DOHH2 (cell line): ENCODE measurements at regions not wholly inside any gene's neighbourhood (a gene's known extent, or its start where the extent isn't known, plus 50 kb on each side); places are given as distances from the start of the nearest gene placed in this dataset.

ENCODE experiments used
- H3F3A ChIP-seq: fragments of 200-600 bp; sonication (generic), shearing (Covaris generic); 2 replicates; pipeline ENCODE4 v1.6.0; 2016; ENCODE audit warnings: antibody characterized with exemption, mild to moderate bottlenecking; ENCODE audit not compliant: control insufficient read depth, insufficient read depth
- H3K27ac ChIP-seq: fragments of 200-600 bp; sonication (generic); 2 replicates; pipeline ENCODE4 v1.5.1; 2014; ENCODE audit warnings: low read depth, mild to moderate bottlenecking, low read length, moderate library complexity
- H3K27me3 ChIP-seq: fragments of 200-600 bp; sonication (generic); 2 replicates; pipeline ENCODE4 v1.6.1; 2014; ENCODE audit warnings: mild to moderate bottlenecking, low read length, mixed read lengths; ENCODE audit not compliant: control insufficient read depth
- H3K36me3 ChIP-seq: fragments of 200-600 bp; sonication (generic); 2 replicates; pipeline ENCODE4 v1.6.1; 2014; ENCODE audit warnings: mild to moderate bottlenecking, low read length, moderate library complexity, mixed read lengths; ENCODE audit not compliant: control insufficient read depth
- H3K4me1 ChIP-seq: fragments of 200-600 bp; sonication (generic); 2 replicates; pipeline ENCODE4 v1.6.1; 2014; ENCODE audit warnings: mild to moderate bottlenecking, low read length, mixed read lengths; ENCODE audit not compliant: control insufficient read depth
- H3K4me2 ChIP-seq: fragments of 200-600 bp; sonication (generic); 2 replicates; pipeline ENCODE4 v1.6.0; 2014; ENCODE audit warnings: mild to moderate bottlenecking, low read length, moderate library complexity
- H3K4me3 ChIP-seq: fragments of 200-600 bp; sonication (generic); 2 replicates; pipeline ENCODE4 v1.5.1; 2014; ENCODE audit warnings: mild to moderate bottlenecking, low read length, mixed read lengths
- H3K79me2 ChIP-seq: fragments of 200-600 bp; sonication (generic); 2 replicates; pipeline ENCODE4 v1.6.1; 2014; ENCODE audit warnings: mild to moderate bottlenecking, low read length, mixed read lengths; ENCODE audit not compliant: control insufficient read depth
- H3K9me2 ChIP-seq: fragments of 200-600 bp; sonication (generic); replicated peaks from 2 replicates; pipeline ENCODE4 v1.6.1; 2014; ENCODE audit warnings: mild to moderate bottlenecking, low read length, mixed read lengths; ENCODE audit not compliant: control insufficient read depth
- H3K9me3 ChIP-seq: fragments of 200-600 bp; sonication (generic); 2 replicates; pipeline ENCODE4 v1.6.1; 2014; ENCODE audit warnings: antibody characterized with exemption, low read length, mixed read lengths; ENCODE audit not compliant: control insufficient read depth, insufficient read depth
- H4K20me1 ChIP-seq: fragments of 200-600 bp; sonication (generic); 2 replicates; pipeline ENCODE4 v1.6.0; 2014; ENCODE audit warnings: low read depth, mild to moderate bottlenecking, antibody characterized with exemption, low read length, moderate library complexity; ENCODE audit not compliant: control insufficient read depth, insufficient read depth
- EZH2phosphoT487 ChIP-seq: fragments of 200-600 bp; sonication (generic); IDR thresholded peaks from 2 replicates; pipeline ENCODE4 v1.6.1; 2017; ENCODE audit warnings: borderline replicate concordance, mild to moderate bottlenecking, antibody characterized with exemption, low read length, moderate library complexity, mixed read lengths
- TF ChIP-seq, protein P1 (sequence below): fragments of 200-600 bp; sonication (generic); IDR thresholded peaks from one replicate; pipeline ENCODE4 v1.5.1; 2014; ENCODE audit warnings: antibody characterized with exemption, mild to moderate bottlenecking, low read depth, low read length; ENCODE audit not compliant: poor library complexity, severe bottlenecking

DNA sequence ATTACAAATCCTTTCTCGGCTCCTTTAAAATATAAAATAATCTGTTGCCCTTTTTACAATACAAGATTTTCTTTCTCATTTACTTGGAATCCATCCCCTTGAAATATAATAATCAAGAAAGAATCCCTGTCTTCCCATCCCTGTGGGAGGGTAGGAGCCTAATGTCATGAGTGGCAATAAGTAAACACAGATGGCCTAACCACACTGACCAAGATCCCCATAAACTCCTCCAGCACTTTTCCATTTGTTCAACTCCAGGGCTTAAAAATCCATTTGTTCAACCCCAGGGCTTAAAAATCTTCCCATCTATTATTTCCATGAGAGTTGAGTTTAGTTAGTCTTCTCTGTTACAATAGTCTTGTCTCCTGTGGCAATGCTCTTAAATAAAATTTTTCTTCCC lies 297.6 kb downstream of the CDH7 start:
- Histone ChIP-seq H3K4me2 (no peak overlapping the region), H4K20me1 (no peaks in the 10 kb centered on the region), H3K9me3 (no peaks in the 10 kb centered on the region), H3K4me1 (no peaks in the 10 kb centered on the region), H3K79me2 (no peaks in the 10 kb centered on the region), H3K36me3 (no peaks in the 10 kb centered on the region), H3K27ac (no peak overlapping the region), H3K27me3 (no peaks in the 10 kb centered on the region), H3K9me2 (no peaks in the 10 kb centered on the region), H3K4me3 (no peak overlapping the region), H3F3A (no peaks in the 10 kb centered on the region)
- TF ChIP-seq, protein P1, sequence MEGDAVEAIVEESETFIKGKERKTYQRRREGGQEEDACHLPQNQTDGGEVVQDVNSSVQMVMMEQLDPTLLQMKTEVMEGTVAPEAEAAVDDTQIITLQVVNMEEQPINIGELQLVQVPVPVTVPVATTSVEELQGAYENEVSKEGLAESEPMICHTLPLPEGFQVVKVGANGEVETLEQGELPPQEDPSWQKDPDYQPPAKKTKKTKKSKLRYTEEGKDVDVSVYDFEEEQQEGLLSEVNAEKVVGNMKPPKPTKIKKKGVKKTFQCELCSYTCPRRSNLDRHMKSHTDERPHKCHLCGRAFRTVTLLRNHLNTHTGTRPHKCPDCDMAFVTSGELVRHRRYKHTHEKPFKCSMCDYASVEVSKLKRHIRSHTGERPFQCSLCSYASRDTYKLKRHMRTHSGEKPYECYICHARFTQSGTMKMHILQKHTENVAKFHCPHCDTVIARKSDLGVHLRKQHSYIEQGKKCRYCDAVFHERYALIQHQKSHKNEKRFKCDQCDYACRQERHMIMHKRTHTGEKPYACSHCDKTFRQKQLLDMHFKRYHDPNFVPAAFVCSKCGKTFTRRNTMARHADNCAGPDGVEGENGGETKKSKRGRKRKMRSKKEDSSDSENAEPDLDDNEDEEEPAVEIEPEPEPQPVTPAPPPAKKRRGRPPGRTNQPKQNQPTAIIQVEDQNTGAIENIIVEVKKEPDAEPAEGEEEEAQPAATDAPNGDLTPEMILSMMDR: no peak
- no peak for TF ChIP-seq EZH2phosphoT487

DNA sequence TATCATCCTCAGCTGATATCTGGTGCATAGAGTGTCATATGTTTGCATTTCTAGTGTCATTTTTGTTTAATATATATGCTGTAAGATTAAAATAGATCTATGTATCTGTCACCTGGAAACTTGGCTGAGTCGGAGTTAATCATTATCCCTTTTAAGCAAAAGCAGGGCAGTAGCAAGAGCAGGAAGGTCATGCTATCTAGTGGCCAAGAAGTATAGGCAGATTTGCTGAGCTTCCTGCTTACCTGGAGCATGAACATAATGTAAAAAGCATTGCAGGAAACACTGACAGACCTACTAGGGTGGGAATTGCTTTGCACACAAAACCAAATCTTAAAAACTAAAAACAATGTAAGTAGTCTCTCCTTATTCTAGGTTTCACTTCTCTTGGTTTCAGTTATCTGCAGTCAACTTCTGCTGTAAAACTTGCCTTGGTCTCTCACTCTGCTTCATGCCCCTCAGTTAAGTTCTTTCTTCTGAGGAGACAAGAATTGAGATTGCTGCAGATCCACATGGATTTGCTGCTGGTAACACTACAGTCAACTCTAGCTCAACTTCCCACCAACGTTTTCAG lies 295.3 kb downstream of the CDH7 start:
- TF ChIP-seq EZH2phosphoT487: no peak
- TF ChIP-seq, protein P1: no peak
- Histone ChIP-seq H4K20me1 (no peaks in the 10 kb centered on the region), H3K4me2 (no peak overlapping the region), H3K27ac (no peak overlapping the region), H3K4me3 (no peak overlapping the region), H3K9me2 (no peaks in the 10 kb centered on the region), H3K4me1 (no peaks in the 10 kb centered on the region), H3K36me3 (no peaks in the 10 kb centered on the region), H3F3A (no peaks in the 10 kb centered on the region), H3K79me2 (no peaks in the 10 kb centered on the region), H3K9me3 (no peaks in the 10 kb centered on the region), H3K27me3 (no peaks in the 10 kb centered on the region)

DNA sequence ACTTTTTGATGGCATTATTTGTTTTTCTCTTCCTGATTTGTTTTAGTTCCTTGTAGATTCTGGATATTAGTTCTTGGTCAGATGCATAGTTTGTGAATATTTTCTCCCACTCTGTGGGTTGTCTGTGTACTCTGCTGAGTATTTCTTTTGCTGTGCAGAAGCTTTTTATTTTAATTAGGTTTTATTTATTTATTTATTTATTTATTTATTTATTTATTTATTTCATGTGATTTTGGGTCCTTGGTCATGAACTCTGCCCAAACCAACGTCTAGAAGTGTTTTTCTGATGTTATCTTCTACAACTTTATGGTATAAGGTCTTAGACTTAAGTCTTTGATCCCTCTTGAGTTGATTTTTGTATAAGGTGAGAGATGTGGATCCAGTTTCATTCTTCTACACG lies 292.2 kb downstream of the CDH7 start:
- Histone ChIP-seq H3K4me3 (no peak overlapping the region), H3K79me2 (no peaks in the 10 kb centered on the region)

More for the DNA sequence above, 292.2 kb downstream of the CDH7 start:
- Histone ChIP-seq H3K27ac (no peak overlapping the region), H3K9me3 (no peaks in the 10 kb centered on the region), H3K36me3 (no peaks in the 10 kb centered on the region), H4K20me1 (no peaks in the 10 kb centered on the region), H3K27me3 (no peaks in the 10 kb centered on the region), H3K4me2 (no peak overlapping the region), H3K9me2 (no peaks in the 10 kb centered on the region), H3F3A (no peaks in the 10 kb centered on the region), H3K4me1 (no peaks in the 10 kb centered on the region)
- TF ChIP-seq, protein P1: no peak
- no peak for TF ChIP-seq EZH2phosphoT487
